Ascending aorta (tissue), 2 donors: ENCODE measurements at regions not wholly inside any gene's neighbourhood (a gene's known extent, or its start where the extent isn't known, plus 50 kb on each side); places are given as distances from the start of the nearest gene placed in this dataset.

ENCODE experiments used
- DNase-seq, 2 donors: peaks; one replicate each; pipeline ENCODE4 v3.0.0-alpha.2; 2019; ENCODE audit warnings: low spot score in 2 of 2
- H3K27ac ChIP-seq, 2 donors: fragments of 200-600 bp; sonication (generic); one replicate each; pipeline ENCODE4 v1.5.1; 2016 to 2017; ENCODE audit warnings: mild to moderate bottlenecking in 1 of 2
- H3K27me3 ChIP-seq: fragments of 200-600 bp; sonication (generic); one replicate; pipeline ENCODE4 v1.5.1; 2017
- H3K36me3 ChIP-seq, 2 donors: fragments of 200-600 bp; sonication (generic); one replicate each; pipeline ENCODE4 v1.5.1; 2016
- H3K4me1 ChIP-seq, 2 donors: fragments of 200-600 bp; sonication (generic); one replicate each; pipeline ENCODE4 v1.5.1; 2016 to 2017; ENCODE audit warnings: mild to moderate bottlenecking in 1 of 2
- H3K4me3 ChIP-seq, 2 donors: fragments of 200-600 bp; sonication (generic); one replicate each; pipeline ENCODE4 v1.5.1; 2016 to 2017; ENCODE audit warnings: mild to moderate bottlenecking in 1 of 2
- H3K9me3 ChIP-seq, 2 donors: fragments of 200-600 bp; sonication (generic); one replicate each; pipeline ENCODE4 v1.5.1; 2016
- intact Hi-C: fragments of 100-400 bp; cut with DNase I; formaldehyde crosslinking; loops from one replicate; pipeline ENCODE4 v1.15.1; 2023
- TF ChIP-seq, protein P1 (sequence below), 3 experiments: fragments of 200-600 bp in 2 of 3; fragments of 450-650 bp in 1 of 3; sonication (generic) in 2 of 3; IDR thresholded peaks; one replicate each; pipeline ENCODE4 v1.5.1; 2016 to 2019; ENCODE audit warnings: antibody characterized with exemption in 3 of 3, mild to moderate bottlenecking in 1 of 3, moderate library complexity in 1 of 3

DNA sequence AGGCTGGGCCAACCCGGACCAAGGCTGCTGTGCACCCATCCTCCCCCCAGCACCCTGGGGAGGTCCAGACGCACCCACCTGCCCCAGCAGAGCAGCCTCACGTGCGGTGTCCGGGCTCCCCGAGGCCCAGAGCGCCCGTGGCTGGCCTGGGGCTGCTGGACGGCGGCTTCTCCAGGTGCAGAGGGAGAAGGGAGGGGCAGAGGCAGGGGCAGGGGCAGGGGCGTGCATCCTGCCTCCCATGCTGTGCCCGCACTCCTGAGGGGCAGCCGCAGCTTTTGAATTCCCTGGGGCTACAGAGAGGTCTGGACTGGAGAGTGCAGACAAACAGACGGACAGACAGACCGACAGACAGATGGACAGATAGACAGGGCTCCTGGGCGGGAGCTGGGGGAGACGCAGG is 83.6 kb upstream of the PRR5 start:
- H3K36me3 ChIP-seq: no peaks in the 10 kb centered on the region
- H3K4me3 ChIP-seq: no peak overlapping the region
- intact Hi-C loops: no loop called here
- DNase-seq: no peak
- H3K27me3 ChIP-seq: no peaks in the 10 kb centered on the region
- TF ChIP-seq, protein P1, sequence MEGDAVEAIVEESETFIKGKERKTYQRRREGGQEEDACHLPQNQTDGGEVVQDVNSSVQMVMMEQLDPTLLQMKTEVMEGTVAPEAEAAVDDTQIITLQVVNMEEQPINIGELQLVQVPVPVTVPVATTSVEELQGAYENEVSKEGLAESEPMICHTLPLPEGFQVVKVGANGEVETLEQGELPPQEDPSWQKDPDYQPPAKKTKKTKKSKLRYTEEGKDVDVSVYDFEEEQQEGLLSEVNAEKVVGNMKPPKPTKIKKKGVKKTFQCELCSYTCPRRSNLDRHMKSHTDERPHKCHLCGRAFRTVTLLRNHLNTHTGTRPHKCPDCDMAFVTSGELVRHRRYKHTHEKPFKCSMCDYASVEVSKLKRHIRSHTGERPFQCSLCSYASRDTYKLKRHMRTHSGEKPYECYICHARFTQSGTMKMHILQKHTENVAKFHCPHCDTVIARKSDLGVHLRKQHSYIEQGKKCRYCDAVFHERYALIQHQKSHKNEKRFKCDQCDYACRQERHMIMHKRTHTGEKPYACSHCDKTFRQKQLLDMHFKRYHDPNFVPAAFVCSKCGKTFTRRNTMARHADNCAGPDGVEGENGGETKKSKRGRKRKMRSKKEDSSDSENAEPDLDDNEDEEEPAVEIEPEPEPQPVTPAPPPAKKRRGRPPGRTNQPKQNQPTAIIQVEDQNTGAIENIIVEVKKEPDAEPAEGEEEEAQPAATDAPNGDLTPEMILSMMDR (IDR thresholded peaks at IDR 0.05): no peak
- H3K27ac ChIP-seq: no peak overlapping the region
- peaks cover 0 to 20% of the 10 kb centered on the region in 2 donors for H3K9me3 ChIP-seq
- H3K4me1 ChIP-seq: no peaks in the 10 kb centered on the region

DNA sequence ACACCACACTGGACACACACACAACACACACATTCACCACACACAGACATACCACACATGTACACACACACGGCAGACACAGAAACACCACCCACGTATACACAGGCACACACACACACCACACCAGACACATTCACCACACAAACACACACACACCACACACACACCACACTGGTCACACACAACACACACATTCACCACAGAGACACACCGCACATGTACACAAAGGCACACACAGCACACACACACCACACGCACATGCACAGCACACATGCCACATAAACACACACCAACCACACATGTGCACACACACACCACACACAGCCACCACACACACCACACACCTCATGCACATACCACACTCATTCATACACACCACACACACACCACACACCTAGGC is 84.2 kb upstream of the PRR5 start:
- TF ChIP-seq, protein P1 (IDR thresholded peaks at IDR 0.05): no peak
- no peaks in the 10 kb centered on the region for H3K36me3 ChIP-seq
- no peak overlapping the region for H3K27ac ChIP-seq
- intact Hi-C loops: no loop called here
- DNase-seq: no peak
- H3K4me3 ChIP-seq: no peak overlapping the region
- H3K4me1 ChIP-seq: no peaks in the 10 kb centered on the region
- peaks cover 4 to 26% of the 10 kb centered on the region in 2 donors for H3K9me3 ChIP-seq
- no peaks in the 10 kb centered on the region for H3K27me3 ChIP-seq

DNA sequence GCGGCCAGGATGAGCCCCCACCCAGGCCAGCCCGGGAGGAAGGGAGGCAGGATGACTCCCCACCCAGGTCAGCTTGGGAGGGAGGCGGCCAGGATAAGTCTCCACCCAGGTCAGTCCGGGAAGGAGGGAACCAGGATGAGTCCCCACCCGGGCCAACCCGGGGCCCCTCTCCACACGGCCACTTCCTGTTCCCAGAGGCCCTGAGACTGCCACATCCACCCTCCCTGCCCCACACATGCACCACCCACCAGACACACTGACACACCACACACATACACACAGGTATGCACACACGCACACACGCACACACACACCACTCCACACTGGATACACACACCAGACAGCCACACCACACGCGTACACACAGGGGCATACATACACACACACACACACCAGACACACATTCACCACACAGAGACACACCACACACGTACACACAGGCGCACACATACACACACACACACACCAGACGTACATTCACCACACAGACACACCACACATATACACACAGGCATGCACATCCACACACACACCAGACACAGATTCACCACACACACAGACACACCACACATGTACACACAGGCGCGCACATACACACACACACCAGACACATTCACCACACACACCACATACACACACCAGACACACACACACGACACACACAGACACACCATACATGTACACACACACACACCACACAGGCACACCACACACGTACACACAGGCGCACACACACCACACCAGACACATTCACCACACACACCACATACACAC is 84.9 kb upstream of the PRR5 start:
- TF ChIP-seq, protein P1 (IDR thresholded peaks at IDR 0.05): no peak
- intact Hi-C loops: no loop called here
- Histone ChIP-seq H3K4me3 (no peak overlapping the region), H3K27ac (no peak overlapping the region), H3K4me1 (no peaks in the 10 kb centered on the region), H3K36me3 (no peaks in the 10 kb centered on the region), H3K27me3 (no peaks in the 10 kb centered on the region), H3K9me3 (peaks cover 9 to 33% of the 10 kb centered on the region in 2 donors)
- no peak for DNase-seq

DNA sequence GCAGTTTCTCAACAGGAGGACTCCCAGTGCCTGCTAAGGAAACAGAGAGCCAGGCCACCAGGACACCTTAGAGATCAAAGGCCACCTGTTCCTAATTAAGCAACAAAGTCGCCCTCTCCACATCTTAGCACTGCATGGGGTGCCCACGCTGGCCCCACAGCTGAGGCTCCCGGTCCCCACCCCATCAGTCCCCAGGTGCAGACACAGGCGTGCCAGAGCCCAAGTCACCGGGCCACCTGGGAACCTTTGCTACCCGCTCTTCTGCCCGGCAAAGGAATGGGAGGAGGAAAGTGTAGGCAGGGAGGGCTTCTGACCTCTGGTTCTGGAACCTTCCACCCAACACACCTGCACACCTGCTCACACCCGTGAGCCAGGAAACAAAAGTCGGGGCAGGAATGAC is 85.5 kb upstream of the PRR5 start:
- Histone ChIP-seq H3K4me3 (no peak overlapping the region), H3K4me1 (no peaks in the 10 kb centered on the region), H3K27me3 (no peaks in the 10 kb centered on the region), H3K9me3 (peaks cover 15 to 39% of the 10 kb centered on the region in 2 donors), H3K27ac (no peak overlapping the region), H3K36me3 (no peaks in the 10 kb centered on the region)
- TF ChIP-seq, protein P1 (IDR thresholded peaks at IDR 0.05): no peak
- intact Hi-C loops: no loop called here
- no peak for DNase-seq

DNA sequence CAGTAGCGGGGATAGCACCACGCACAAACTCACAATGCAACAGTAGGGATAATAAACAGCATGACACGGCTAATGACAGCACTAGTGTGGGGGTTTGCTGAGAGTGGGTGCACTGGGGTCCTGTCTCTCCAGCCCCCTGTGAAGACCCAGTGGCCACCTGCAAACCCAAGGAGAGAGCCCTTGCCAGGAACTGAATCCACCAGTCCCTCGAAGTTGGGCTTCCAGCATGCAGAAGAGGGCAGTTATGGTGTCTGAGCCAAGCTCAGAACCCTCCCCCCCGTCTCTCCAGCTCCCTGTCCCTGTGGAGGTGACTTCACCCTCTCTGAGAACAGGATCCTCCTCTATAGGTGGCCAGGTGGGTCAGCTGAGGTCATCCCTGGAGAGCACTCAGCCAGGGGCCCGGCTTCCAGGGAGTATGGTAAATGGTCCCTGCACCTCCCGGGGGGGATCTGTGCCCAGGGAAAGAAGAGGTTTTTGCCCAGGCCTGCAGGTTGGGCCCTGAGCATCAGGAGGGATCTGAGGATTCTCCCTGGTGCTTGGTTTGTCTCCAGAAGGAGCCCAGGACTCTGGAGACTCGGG is 86.3 kb upstream of the PRR5 start:
- Histone ChIP-seq H3K4me3 (no peak overlapping the region), H3K36me3 (no peaks in the 10 kb centered on the region), H3K9me3 (peaks cover 23 to 46% of the 10 kb centered on the region in 2 donors), H3K27me3 (no peaks in the 10 kb centered on the region), H3K27ac (no peak overlapping the region), H3K4me1 (no peaks in the 10 kb centered on the region)
- TF ChIP-seq, protein P1 (IDR thresholded peaks at IDR 0.05): no peak
- DNase-seq: no peak
- intact Hi-C loops: no loop called here
